ENCODE measurements at regions not wholly inside any gene's neighbourhood (a gene's known extent, or its start where the extent isn't known, plus 50 kb on each side); places are given as distances from the start of the nearest gene placed in this dataset.

DNA sequence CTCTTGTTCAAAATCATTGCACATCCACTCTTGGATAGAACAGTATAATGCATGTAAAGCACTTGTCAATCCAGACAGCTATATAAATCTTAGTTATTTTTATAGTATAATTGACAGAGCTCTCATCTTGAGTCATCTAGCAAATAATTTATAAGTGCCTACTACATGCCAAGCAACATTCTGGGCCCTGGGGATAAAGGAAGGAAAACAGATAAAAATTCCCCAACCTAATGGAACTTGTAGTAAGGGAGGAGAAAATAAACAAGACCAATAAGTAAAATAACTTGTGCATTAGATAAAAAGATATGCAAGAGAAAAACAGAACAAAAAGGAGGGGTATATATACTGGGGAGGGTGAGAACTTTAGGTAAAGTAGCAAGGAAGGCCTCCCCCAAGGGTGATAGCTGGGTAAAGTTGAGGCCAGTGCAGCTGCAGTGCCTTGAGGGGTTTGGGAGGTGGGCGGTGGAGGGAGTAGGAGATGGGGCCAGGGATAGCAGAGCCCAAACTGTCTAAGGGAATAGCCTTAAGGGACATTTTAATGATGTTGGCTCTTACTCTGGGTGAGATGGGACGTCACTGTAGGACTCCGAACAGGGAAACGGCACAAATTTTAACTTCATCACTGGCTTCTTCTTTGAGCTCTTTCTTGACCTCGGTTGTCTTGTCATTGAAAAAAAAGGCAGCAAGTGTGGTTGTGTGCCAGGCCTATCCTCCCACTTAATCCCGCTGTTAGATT is 79.3 kb upstream of the SEC61G start:
- Mint-ChIP-seq H3K4me3 (no peak overlapping the region), H3K9me3 (no peaks in the 10 kb centered on the region), H3K4me1 (ENCODE audit: unreplicated experiment) (peaks cover 27% of the 10 kb centered on the region), H3K27me3 (peaks cover 2% of the 10 kb centered on the region), H3K27ac (no peak overlapping the region), H3K36me3 (no peaks in the 10 kb centered on the region)
- no peak for TF ChIP-seq CTCF (conservative IDR thresholded peaks at IDR 0.05)
- no peak for DNase-seq (ENCODE audit: extremely low spot score, unreplicated experiment)

- Mint-ChIP-seq H3K27ac (no peak overlapping the region), H3K9me3 (no peaks in the 10 kb centered on the region), H3K4me3 (no peak overlapping the region), H3K4me1 (ENCODE audit: unreplicated experiment) (peaks cover 27% of the 10 kb centered on the region), H3K27me3 (peaks cover 5% of the 10 kb centered on the region), H3K36me3 (no peaks in the 10 kb centered on the region)
- TF ChIP-seq CTCF (conservative IDR thresholded peaks at IDR 0.05), result peak; percentile 64
- DNase-seq (ENCODE audit: extremely low spot score, unreplicated experiment), result no peak
These were observed 80.7 kb upstream of the SEC61G start for GRCh38 chr7:54839575-54840213.

DNA sequence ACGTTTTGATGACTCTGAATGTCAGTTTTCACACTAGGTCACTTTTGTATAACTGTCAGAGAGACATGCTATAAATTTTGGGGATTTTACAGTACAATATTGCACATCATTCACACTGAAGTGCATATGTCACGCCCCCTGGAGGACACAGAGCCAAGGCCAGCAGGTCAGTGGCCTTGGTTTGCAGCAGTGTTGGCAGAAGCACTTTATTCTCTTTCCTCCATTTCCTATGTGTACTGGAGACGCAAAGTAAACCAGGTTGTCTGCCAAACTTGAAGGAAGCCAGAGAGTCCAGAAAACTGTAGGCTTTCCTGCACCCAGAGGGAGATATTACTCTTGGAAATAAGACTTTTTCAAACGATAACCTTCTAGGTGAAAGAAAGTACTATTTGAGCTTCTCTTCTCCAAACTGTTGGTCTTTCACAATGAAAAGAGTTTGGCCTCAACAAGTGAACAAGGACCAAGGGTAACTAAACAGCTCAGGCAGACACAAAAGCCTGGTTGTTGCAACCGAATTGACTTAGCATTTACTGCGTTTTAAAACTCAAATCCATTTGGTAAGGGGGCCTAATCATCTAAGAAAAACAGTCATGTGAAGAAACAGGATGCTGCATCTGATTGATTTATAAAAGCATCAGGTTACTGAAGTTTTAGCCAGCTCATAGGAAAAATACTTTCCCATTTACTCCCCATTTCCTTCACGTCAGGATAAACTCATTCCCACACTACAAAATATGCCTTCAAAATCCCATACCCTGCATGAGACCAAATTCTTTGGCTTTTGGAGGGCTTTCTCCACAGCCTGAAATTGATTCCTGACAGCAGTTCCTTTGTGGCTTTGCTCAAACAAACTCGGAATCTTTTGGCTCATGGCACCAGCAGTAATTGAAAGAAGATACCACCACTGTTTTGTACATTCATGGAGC is 83.0 kb upstream of the SEC61G start:
- Mint-ChIP-seq H3K27ac (no peak overlapping the region), H3K9me3 (no peaks in the 10 kb centered on the region), H3K4me1 (ENCODE audit: unreplicated experiment) (peaks cover 27% of the 10 kb centered on the region), H3K4me3 (no peak overlapping the region), H3K36me3 (no peaks in the 10 kb centered on the region), H3K27me3 (peaks cover 5% of the 10 kb centered on the region)
- DNase-seq (ENCODE audit: extremely low spot score, unreplicated experiment), result no peak
- peak; percentile 57 for TF ChIP-seq CTCF (conservative IDR thresholded peaks at IDR 0.05)

DNA sequence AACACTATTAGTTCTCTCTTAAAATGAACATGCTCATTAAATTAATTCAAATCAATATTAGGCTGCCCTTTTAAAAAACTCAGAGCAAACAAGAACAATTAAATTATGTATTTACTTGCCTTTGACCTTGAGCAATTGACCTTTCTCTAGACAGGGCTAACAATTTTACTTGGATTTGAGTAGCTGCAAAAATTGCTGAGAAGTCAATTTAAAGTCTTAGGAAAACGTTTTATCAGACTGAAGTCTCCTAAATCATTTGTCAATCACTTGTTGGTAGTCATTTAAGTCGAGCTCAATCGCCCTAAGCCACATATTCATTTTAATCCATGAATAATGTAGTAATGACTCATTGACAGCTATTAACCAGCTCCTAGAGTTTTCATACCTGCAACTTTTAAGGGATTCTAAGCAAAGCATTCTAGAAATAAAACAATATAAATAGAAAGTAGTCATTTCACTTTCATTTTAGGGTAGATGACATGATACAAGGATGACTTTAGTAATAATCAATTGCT is 84.9 kb upstream of the SEC61G start:
- peaks cover 5% of the 10 kb centered on the region for H3K27me3 Mint-ChIP-seq
- H3K36me3 Mint-ChIP-seq, result no peaks in the 10 kb centered on the region
- no peak overlapping the region for H3K27ac Mint-ChIP-seq
- TF ChIP-seq CTCF (conservative IDR thresholded peaks at IDR 0.05), result no peak
- H3K4me3 Mint-ChIP-seq, result no peak overlapping the region
- DNase-seq (ENCODE audit: extremely low spot score, unreplicated experiment), result no peak
- peaks cover 27% of the 10 kb centered on the region for H3K4me1 Mint-ChIP-seq (ENCODE audit: unreplicated experiment)
- no peaks in the 10 kb centered on the region for H3K9me3 Mint-ChIP-seq

DNA sequence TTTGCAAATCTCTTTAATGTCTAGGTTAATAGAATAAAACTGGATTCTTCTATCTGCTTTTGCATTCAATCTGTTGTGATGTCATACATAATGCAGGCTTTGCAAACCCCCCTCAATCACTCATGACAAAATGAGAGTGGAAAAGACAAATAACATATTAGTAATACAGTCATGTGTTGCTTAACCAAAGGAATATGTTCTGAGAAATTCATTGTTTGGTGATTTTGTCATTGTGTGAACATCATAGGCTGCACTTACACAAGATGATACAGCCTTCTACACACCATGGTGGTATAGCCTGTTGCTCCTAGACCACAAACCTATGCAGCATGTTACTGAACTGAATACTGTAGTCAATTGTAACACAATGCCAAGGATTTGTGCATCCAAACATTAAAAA is 87.3 kb upstream of the SEC61G start:
- no peaks in the 10 kb centered on the region for H3K36me3 Mint-ChIP-seq
- H3K27me3 Mint-ChIP-seq, result peaks cover 3% of the 10 kb centered on the region
- no peak for TF ChIP-seq CTCF (conservative IDR thresholded peaks at IDR 0.05)
- peaks cover 6% of the 10 kb centered on the region for H3K9me3 Mint-ChIP-seq
- peaks cover 17% of the 10 kb centered on the region for H3K4me1 Mint-ChIP-seq (ENCODE audit: unreplicated experiment)
- H3K27ac Mint-ChIP-seq, result no peak overlapping the region
- DNase-seq (ENCODE audit: extremely low spot score, unreplicated experiment), result no peak
- no peak overlapping the region for H3K4me3 Mint-ChIP-seq
